Glutamatergic neuron (in vitro differentiated cells): ENCODE measurements at regions not wholly inside any gene's neighbourhood (a gene's known extent, or its start where the extent isn't known, plus 50 kb on each side); places are given as distances from the start of the nearest gene placed in this dataset.

Experiments
- DNase-seq: peaks from one replicate; pipeline ENCODE4 v3.0.0; 2022
- H3K27ac Mint-ChIP-seq: one replicate; pipeline ENCODE4 v1.8.0; 2020; ENCODE audit warnings: mild to moderate bottlenecking, mixed read lengths, inconsistent platforms; ENCODE audit not compliant: unreplicated experiment
- H3K27me3 Mint-ChIP-seq: one replicate; pipeline ENCODE4 v1.8.0; 2020; ENCODE audit warnings: mild to moderate bottlenecking, moderate library complexity, mixed read lengths, inconsistent platforms; ENCODE audit not compliant: unreplicated experiment
- H3K36me3 Mint-ChIP-seq: one replicate; pipeline ENCODE4 v1.8.0; 2020; ENCODE audit warnings: mild to moderate bottlenecking, mixed read lengths, inconsistent platforms; ENCODE audit not compliant: unreplicated experiment
- H3K4me1 Mint-ChIP-seq: one replicate; pipeline ENCODE4 v1.8.0; 2020; ENCODE audit warnings: mild to moderate bottlenecking, low read depth, mixed read lengths, inconsistent platforms; ENCODE audit not compliant: unreplicated experiment
- H3K4me3 Mint-ChIP-seq: one replicate; pipeline ENCODE4 v1.8.0; 2020; ENCODE audit warnings: mild to moderate bottlenecking, mixed read lengths, inconsistent platforms; ENCODE audit not compliant: unreplicated experiment
- H3K9me3 Mint-ChIP-seq: one replicate; pipeline ENCODE4 v1.8.0; 2020; ENCODE audit warnings: mild to moderate bottlenecking, moderate library complexity, mixed read lengths, inconsistent platforms; ENCODE audit not compliant: unreplicated experiment
- TF ChIP-seq, protein P1 (sequence below): fragments of 200-600 bp; sonication (generic); IDR thresholded peaks from one replicate; pipeline ENCODE4 v1.5.0; 2021; ENCODE audit not compliant: partially characterized antibody, unreplicated experiment

DNA sequence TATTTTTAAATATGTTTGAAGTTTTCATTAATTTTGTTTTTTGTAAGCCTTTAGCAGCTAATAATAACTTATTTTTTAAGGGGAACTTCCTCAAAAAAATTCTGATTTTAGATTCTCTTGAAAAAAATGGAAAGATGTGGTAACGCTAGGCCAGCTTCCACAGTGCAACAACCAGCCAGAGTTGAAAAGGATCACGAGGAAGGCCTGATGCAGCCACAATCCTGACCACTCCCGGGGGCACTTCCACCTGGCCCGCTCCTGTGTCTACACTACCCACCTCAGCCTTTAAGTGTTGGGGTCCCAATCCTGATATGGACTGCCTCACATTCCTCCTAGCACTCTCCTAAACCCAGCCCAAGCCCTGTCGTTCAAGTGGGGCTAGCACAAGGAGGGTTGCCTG, 101.1 kb downstream of the TMEM17 start:
- TF ChIP-seq, protein P1, sequence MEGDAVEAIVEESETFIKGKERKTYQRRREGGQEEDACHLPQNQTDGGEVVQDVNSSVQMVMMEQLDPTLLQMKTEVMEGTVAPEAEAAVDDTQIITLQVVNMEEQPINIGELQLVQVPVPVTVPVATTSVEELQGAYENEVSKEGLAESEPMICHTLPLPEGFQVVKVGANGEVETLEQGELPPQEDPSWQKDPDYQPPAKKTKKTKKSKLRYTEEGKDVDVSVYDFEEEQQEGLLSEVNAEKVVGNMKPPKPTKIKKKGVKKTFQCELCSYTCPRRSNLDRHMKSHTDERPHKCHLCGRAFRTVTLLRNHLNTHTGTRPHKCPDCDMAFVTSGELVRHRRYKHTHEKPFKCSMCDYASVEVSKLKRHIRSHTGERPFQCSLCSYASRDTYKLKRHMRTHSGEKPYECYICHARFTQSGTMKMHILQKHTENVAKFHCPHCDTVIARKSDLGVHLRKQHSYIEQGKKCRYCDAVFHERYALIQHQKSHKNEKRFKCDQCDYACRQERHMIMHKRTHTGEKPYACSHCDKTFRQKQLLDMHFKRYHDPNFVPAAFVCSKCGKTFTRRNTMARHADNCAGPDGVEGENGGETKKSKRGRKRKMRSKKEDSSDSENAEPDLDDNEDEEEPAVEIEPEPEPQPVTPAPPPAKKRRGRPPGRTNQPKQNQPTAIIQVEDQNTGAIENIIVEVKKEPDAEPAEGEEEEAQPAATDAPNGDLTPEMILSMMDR, result no peak
- DNase-seq, result no peak
- Mint-ChIP-seq H3K9me3 (peaks cover 1% of the 10 kb centered on the region), H3K27ac (no peak overlapping the region), H3K4me3 (no peak overlapping the region), H3K4me1 (no peaks in the 10 kb centered on the region), H3K27me3 (peaks cover 6% of the 10 kb centered on the region), H3K36me3 (no peaks in the 10 kb centered on the region)

- Mint-ChIP-seq H3K4me3 (no peak overlapping the region), H3K36me3 (no peaks in the 10 kb centered on the region), H3K27ac (no peak overlapping the region), H3K4me1 (no peaks in the 10 kb centered on the region), H3K27me3 (peaks cover 4% of the 10 kb centered on the region), H3K9me3 (no peaks in the 10 kb centered on the region)
- DNase-seq, result no peak
- TF ChIP-seq, protein P1, result no peak
Observed at GRCh38 chr2:62402156-62402555, 103.8 kb downstream of the TMEM17 start.

DNA sequence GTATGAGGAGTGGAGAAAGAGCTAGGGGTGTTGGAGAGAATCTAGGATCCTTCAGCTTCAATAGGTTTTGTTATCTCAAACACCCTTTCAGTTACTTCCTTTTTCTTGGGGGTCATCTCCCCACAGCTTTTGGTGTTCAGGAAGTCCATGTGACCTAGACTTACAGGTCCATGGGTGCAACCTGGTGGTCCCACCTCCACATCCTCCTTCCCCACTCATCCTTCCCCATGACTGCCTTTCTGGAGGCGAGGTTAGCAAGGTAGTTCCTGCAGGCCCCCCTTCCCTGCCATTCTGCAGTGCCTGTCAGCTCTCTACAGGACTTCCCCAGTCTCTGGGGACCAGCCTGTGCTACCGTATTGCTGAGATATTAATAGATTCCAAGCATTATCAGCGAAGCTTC, 107.6 kb downstream of the TMEM17 start:
- no peak overlapping the region for H3K27ac Mint-ChIP-seq
- H3K9me3 Mint-ChIP-seq, result no peaks in the 10 kb centered on the region
- TF ChIP-seq, protein P1, result no peak
- H3K4me3 Mint-ChIP-seq, result no peak overlapping the region
- H3K4me1 Mint-ChIP-seq, result no peaks in the 10 kb centered on the region
- no peaks in the 10 kb centered on the region for H3K27me3 Mint-ChIP-seq
- DNase-seq, result no peak
- no peaks in the 10 kb centered on the region for H3K36me3 Mint-ChIP-seq

DNA sequence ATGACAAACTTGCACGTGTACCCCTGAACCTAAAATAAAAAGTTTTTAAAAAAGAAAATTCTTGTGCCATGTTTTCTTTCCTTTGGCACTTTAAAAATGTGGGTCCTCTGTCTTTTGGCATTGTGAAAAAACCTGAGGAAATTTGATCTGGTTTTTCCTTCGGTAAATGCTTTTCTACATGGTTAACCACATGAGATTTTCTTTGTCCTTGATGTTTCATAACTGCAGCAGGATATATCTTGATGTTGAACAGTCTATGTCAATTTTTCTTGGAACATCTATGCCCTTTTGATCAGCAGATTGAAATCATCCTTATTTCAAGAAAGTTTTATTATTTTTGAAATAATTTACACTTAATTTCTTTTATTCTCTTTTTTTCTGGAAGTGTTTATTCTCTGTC, 109.1 kb downstream of the TMEM17 start:
- Mint-ChIP-seq H3K27me3 (no peaks in the 10 kb centered on the region), H3K9me3 (no peaks in the 10 kb centered on the region), H3K4me3 (no peak overlapping the region), H3K4me1 (no peaks in the 10 kb centered on the region), H3K27ac (no peak overlapping the region), H3K36me3 (no peaks in the 10 kb centered on the region)
- no peak for DNase-seq
- TF ChIP-seq, protein P1, result no peak

DNA sequence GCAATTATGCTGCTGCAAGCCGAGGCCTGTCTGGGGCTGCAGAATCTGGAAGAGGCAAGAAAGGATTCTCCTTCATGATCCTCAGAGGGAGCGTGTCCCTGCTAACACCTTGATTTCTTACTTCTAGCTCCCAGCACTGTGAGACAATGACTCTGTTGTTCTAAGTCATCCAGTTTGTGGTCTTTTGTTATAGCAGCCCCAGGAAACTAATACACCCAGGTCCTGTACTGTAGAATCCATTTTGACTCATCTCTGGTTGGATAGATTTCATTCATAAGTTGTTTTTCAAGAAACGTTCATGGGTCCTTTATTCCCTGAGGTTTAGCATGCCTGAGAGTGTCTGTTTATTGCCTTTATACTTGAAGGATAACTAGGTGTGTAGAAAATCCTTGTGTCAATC, 112.7 kb downstream of the TMEM17 start:
- no peaks in the 10 kb centered on the region for H3K4me1 Mint-ChIP-seq
- TF ChIP-seq, protein P1, result no peak
- H3K4me3 Mint-ChIP-seq, result no peak overlapping the region
- no peak overlapping the region for H3K27ac Mint-ChIP-seq
- no peaks in the 10 kb centered on the region for H3K27me3 Mint-ChIP-seq
- H3K36me3 Mint-ChIP-seq, result no peaks in the 10 kb centered on the region
- DNase-seq, result no peak
- H3K9me3 Mint-ChIP-seq, result no peaks in the 10 kb centered on the region
